ENCODE measurements at regions not wholly inside any gene's neighbourhood (a gene's known extent, or its start where the extent isn't known, plus 50 kb on each side); places are given as distances from the start of the nearest gene placed in this dataset.

DNA sequence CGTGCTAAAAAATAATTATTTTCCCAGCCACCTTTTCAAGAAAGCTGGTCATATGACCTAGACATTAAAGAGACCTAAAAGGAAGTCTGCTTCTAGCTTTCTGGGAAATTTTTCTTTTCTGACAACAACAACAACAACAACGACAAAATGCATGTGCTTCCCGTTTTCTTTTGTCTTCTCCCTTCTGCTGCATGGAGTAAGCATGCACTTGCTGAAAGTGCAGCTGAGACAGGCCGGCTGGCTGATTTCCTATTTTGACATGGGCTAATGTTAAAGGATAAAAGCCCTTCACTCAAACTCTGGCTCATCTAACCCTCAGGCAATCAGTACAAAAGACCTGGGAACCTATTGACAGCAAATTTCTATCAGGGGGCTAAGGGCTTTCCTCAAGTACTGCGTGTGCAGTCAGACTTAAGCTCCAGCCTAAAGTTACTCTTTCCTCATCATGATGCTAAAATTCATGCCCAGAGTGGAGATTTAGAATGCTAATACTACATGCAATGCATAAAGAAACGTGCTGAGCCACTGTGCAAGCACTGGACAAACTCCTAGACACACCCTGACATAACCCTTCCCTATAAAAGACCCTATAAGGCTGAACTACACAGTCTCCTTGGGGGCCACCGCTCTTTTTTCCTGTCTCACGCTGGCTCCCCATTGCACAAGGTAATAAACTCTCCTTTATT, 811.1 kb downstream of the UQCRFS1 start:
- peak in 1 of 4 donors; percentile 16 for ATAC-seq
- Histone ChIP-seq H3K27ac (no peak overlapping the region), H3K4me1 (no peaks in the 10 kb centered on the region), H3K4me3 (no peak overlapping the region), H3K9me3 (no peaks in the 10 kb centered on the region), H3K27me3 (no peaks in the 10 kb centered on the region), H3K36me3 (no peaks in the 10 kb centered on the region)
- WGBS (ENCODE audit: insufficient coverage, low coverage, low lambda C conversion rate, missing lambda C conversion rate), result 36% methylated on average over 8 of the region's 8 CpGs
- DNase-seq, result no peak
- intact Hi-C loops (cut with DNase I), result no loop called here
- TF ChIP-seq POLR2A (IDR thresholded peaks at IDR 0.05), result no peak
- TF ChIP-seq, protein P1, sequence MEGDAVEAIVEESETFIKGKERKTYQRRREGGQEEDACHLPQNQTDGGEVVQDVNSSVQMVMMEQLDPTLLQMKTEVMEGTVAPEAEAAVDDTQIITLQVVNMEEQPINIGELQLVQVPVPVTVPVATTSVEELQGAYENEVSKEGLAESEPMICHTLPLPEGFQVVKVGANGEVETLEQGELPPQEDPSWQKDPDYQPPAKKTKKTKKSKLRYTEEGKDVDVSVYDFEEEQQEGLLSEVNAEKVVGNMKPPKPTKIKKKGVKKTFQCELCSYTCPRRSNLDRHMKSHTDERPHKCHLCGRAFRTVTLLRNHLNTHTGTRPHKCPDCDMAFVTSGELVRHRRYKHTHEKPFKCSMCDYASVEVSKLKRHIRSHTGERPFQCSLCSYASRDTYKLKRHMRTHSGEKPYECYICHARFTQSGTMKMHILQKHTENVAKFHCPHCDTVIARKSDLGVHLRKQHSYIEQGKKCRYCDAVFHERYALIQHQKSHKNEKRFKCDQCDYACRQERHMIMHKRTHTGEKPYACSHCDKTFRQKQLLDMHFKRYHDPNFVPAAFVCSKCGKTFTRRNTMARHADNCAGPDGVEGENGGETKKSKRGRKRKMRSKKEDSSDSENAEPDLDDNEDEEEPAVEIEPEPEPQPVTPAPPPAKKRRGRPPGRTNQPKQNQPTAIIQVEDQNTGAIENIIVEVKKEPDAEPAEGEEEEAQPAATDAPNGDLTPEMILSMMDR (IDR thresholded peaks at IDR 0.05), result no peak

DNA sequence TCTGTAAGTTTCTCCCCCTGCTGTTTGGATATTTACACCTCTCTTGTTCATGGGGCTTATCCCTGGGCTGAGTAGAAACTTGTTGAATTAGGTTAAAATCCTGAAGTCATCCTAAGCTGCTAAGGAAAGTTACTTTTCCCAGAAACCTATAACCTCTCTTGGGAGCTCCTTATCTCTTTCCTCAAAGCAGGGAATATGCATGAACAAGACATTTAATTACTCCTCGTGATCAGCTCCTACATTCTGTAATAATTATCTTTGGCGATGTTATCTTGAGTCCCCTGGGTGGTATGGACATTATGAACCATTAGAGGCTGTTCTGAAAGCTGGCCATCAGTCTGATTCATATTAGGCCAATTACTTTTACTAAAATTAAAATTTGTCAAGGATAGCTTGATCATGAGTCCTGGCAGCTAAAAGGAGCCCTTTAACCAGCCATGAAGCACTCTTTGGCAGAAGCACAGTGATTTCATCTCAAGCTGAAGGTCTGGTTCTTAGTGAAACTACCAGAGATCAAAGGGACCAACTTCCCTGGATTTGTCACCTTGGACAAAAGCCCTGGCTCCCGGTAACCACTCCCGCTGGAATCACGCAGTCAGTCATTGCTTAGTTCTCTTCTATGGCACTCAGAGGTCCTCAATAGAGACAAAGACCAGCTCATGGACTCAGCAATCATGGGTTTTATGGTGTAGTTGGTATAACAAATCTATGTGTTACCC, 811.8 kb downstream of the UQCRFS1 start:
- Histone ChIP-seq H3K9me3 (no peaks in the 10 kb centered on the region), H3K4me1 (no peaks in the 10 kb centered on the region), H3K27me3 (no peaks in the 10 kb centered on the region), H3K36me3 (no peaks in the 10 kb centered on the region), H3K4me3 (no peak overlapping the region), H3K27ac (no peak overlapping the region)
- 22% methylated on average over 5 of the region's 5 CpGs for WGBS (ENCODE audit: insufficient coverage, low coverage, low lambda C conversion rate, missing lambda C conversion rate)
- TF ChIP-seq, protein P1 (IDR thresholded peaks at IDR 0.05), result no peak
- TF ChIP-seq POLR2A (IDR thresholded peaks at IDR 0.05), result no peak
- intact Hi-C loops (cut with DNase I), result no loop called here
- DNase-seq, result no peak
- no peak for ATAC-seq

DNA sequence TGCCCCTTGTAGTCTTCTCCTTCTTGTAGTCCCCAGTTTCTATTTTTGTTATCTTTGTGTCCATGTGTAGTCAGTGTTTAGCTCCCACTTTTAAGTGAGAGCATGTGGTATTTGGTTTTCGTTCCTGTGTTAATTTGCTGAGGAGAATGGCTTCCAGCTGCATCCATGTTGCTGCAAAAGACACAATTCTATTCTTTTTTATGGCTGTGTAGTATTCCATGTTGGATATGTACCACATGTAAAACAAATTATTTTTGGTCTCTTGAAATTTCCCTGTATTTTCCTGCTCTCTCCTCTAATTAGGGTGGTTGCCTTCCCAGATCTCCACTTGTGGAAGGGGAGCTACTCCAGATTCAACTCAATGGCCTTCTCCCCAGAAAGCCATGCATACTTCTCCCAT, 813.8 kb downstream of the UQCRFS1 start:
- Histone ChIP-seq H3K27ac (no peak overlapping the region), H3K4me3 (no peak overlapping the region), H3K36me3 (no peaks in the 10 kb centered on the region), H3K4me1 (no peaks in the 10 kb centered on the region), H3K27me3 (no peaks in the 10 kb centered on the region), H3K9me3 (no peaks in the 10 kb centered on the region)
- ATAC-seq (no peak), DNase-seq (no peak)
- TF ChIP-seq POLR2A (IDR thresholded peaks at IDR 0.05), result no peak
- TF ChIP-seq, protein P1 (IDR thresholded peaks at IDR 0.05), result no peak
- intact Hi-C loops (cut with DNase I), result no loop called here
- WGBS (ENCODE audit: insufficient coverage, low coverage, low lambda C conversion rate, missing lambda C conversion rate), result 38% methylated on average over 1 of the region's 1 CpG

DNA sequence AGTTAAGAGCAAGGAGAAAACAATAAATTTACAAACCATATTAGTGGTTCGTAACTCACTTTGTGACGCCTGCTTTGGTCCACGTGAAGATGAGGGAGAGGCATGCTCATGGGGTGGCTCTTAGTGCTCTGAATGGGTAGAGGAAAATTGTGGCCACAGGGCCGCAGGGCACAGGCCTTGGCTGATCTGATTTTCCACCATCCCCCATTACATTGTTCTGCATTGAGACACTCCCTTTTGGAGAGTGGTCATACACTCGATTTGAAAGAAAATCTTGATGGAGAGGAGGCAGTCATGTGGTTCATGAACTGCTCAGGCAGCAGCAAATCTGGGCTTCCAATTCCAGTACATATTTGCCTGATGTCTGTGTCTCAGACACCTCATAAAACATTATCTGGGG, 815.2 kb downstream of the UQCRFS1 start:
- H3K36me3 ChIP-seq, result no peaks in the 10 kb centered on the region
- H3K9me3 ChIP-seq, result no peaks in the 10 kb centered on the region
- ATAC-seq, result no peak
- H3K4me3 ChIP-seq, result no peak overlapping the region
- H3K27ac ChIP-seq, result no peak overlapping the region
- H3K27me3 ChIP-seq, result no peaks in the 10 kb centered on the region
- DNase-seq, result no peak
- no peak for TF ChIP-seq POLR2A (IDR thresholded peaks at IDR 0.05)
- TF ChIP-seq, protein P1 (IDR thresholded peaks at IDR 0.05), result no peak
- 55% methylated on average over 5 of the region's 5 CpGs for WGBS (ENCODE audit: insufficient coverage, low coverage, low lambda C conversion rate, missing lambda C conversion rate)
- H3K4me1 ChIP-seq, result no peaks in the 10 kb centered on the region
- intact Hi-C loops (cut with DNase I), result no loop called here
